GM12872 (cell line): ENCODE measurements at regions not wholly inside any gene's neighbourhood (a gene's known extent, or its start where the extent isn't known, plus 50 kb on each side); places are given as distances from the start of the nearest gene placed in this dataset.

ENCODE experiments used
- TF ChIP-seq, protein P1 (sequence below): IDR thresholded peaks from 3 replicates; pipeline ENCODE4 v1.5.1; 2011; ENCODE audit warnings: low read depth, mild to moderate bottlenecking, low read length, moderate library complexity; ENCODE audit not compliant: insufficient read depth

DNA sequence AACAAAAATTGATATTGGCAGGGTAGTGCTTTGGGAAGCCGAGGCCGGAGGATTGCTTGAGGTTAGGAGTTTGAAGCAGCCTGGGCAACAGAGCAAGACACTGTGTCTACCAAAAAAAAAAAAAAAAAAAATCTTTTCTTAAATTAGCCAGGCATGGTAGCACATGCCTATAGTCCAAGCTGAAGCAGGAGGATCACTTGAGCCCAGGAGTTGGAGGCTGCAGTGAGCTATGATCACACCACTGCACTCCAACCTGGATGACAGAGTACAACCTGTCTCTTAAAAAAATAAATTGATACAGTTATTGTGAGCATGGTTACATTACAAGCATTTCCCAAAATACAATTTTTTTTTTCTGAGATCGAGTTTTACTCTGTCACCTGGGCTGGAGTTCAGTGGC is 59.4 kb upstream of the SVIL start:
- TF ChIP-seq, protein P1, sequence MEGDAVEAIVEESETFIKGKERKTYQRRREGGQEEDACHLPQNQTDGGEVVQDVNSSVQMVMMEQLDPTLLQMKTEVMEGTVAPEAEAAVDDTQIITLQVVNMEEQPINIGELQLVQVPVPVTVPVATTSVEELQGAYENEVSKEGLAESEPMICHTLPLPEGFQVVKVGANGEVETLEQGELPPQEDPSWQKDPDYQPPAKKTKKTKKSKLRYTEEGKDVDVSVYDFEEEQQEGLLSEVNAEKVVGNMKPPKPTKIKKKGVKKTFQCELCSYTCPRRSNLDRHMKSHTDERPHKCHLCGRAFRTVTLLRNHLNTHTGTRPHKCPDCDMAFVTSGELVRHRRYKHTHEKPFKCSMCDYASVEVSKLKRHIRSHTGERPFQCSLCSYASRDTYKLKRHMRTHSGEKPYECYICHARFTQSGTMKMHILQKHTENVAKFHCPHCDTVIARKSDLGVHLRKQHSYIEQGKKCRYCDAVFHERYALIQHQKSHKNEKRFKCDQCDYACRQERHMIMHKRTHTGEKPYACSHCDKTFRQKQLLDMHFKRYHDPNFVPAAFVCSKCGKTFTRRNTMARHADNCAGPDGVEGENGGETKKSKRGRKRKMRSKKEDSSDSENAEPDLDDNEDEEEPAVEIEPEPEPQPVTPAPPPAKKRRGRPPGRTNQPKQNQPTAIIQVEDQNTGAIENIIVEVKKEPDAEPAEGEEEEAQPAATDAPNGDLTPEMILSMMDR = no peak

DNA sequence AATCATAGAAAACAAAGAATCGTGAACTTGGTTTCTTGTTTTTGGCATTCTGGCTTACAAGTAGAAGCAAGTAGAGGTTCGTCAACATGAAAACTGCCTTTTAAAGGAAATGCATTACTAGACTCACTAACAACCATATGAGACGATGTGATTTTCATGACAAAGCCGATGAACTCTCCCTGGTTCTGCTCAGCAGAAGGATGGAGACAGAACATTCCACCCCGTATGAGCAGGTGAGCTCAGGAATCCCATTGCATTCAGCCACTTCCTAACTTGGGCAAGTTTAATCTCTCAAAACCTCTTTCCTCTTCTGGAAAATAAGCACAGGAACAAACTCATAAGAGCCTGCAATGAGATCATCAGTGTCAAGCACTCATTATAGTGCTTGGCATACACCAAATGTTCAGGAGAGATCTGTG is 57.4 kb upstream of the SVIL start:
- TF ChIP-seq, protein P1 = no peak

DNA sequence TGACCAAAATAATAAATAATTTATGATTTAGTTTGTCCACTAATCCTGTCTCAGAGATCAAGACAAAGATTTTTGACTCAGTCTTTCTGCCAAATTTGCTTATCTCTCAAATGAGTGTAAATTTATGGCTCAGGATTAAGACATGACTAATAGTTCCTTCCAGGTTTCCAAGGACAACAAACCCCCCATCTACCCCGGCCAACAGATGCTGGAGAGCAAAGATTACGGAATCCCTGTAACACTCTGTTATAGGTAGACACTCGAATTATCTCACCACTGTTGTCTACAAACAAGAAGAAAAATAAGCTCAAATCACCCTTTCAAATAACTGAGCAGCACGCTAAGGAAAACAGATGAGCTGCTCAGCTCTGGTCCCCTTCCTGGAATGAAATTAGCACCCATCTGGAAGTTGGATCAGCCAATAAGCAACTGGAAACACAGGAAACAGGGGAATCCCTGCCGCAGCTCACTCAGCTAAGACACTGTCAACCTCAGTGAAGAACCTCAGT is 56.8 kb upstream of the SVIL start:
- TF ChIP-seq, protein P1 = no peak

DNA sequence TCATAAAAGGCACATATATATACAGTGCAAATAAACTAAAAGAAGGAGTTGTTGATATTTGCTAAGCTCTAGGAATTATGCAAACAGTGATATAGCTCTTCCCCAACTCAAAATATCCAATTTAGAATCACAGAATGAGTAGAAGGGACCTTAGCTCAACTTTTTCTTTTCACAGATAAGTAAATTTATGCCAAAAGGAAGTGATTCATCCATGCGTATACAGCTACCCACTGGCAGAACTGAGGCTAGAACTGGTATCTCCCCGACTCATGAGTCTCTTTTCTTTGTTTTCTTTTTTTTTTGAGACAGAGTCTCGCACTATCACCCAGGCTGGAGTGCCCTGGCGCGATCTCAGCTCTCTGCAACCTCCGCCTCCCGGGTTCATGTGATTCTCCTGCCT is 54.2 kb upstream of the SVIL start:
- TF ChIP-seq, protein P1 = no peak

DNA sequence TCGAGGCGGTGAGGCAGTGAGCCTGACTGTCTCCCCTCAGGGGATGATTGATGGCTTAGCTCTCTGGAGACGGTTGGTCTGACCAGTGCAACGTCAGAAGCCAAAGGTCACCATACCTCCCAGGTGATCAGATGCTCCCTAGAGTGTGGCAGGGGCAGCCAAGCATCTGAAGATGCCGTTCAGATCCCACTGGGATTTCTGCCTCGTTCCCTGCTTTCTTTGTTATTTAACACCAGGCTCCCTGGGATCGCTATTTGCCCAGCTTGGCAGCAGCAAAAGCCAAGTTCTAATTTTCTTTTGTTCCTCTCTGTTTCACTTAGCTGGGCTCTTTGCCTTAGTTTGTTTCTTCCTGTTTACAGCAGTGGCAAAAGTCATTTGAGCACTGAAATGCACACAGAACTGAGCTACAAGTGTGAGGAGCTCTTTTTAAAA is 53.5 kb upstream of the SVIL start:
- TF ChIP-seq, protein P1 = no peak

DNA sequence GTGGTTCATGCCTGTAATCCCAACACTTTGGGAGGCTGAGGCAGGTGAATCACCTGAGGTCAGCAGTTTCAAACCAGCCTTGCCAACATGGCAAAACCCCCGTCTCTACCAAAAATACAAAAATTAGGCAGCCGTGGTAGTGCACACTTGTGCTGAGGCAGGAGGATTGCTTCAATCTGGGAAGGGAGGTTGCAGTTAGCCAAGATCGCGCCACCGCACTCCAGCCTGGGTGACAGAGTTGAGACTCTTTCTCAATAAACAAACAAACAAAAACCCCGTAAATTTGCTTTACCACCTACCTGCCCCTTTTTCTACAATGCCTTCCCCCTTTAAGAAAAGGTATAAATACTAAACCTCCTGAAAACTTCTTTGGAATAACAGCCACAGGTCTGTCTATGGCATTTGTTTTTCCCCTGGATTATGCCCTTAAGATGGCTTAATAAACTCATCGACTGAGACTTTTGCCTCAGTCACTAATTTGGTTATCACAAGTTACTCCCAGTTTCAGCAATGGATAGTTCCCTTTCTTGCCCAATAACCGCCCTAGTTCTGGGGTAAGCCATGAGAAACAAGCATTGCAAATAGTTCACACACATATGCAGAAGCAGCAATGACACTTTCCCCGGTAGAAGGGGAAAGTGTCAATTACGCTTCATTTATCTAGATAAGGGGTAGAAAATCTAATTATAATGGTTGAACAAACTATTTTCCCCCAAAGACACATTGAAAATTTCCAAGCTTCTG is 52.8 kb upstream of the SVIL start:
- TF ChIP-seq, protein P1 = no peak

DNA sequence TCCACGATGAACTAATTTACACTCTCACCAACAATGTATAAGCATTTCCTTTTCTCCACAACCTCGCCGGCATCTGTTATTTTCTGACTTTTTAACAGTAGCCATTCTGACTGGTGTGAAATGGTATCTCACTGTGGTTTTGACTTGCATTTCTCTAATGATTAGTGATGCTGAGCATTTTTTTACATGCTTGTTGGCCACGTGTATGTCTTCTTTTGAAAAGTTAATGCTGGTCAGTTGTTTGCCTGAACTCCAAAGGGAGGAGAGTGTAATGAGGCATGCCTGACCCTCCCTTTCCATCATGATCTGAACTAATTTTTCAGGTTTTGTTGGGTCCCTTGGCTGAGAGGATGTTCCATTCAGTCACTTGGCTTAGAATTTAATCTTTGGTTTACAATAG is 50.7 kb upstream of the SVIL start:
- TF ChIP-seq, protein P1 = no peak
